ENCODE measurements at regions not wholly inside any gene's neighbourhood (a gene's known extent, or its start where the extent isn't known, plus 50 kb on each side); places are given as distances from the start of the nearest gene placed in this dataset.

DNA sequence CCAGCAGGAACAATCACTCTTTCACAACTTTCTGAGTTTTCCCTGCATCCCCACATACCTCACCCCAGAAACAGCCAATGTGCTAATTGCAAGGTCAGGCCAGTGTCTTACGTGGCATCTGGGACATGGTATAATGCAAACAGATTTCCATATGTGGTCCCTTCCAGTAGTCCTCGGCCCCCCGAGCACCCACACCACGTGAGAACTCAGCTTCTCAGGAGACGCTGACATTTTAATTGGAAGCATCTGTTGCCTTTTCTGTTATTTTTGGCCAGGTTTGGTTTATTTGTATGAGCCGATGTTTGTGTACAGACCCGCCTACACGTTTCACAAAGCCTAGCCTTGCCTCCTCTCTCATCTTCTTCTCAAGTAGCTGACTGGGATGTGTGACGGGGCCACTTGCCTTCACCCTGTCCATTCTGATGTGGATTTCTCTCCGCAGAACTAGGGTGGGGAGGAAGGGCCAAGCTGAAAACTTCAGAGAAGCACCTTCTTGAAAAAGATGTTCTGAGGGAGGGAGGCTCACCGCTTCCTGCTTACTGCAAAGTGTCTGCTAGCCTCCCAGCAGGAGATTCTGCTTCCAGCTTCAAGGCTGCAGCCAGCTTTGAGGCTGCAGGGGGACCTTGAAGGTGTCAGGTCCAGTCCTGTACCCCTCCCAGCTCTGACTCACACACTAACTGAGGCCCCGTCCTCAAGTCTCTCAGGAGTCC is 109.6 kb upstream of the SLC14A2 start:
- peak; percentile 89 for DNase-seq

DNA sequence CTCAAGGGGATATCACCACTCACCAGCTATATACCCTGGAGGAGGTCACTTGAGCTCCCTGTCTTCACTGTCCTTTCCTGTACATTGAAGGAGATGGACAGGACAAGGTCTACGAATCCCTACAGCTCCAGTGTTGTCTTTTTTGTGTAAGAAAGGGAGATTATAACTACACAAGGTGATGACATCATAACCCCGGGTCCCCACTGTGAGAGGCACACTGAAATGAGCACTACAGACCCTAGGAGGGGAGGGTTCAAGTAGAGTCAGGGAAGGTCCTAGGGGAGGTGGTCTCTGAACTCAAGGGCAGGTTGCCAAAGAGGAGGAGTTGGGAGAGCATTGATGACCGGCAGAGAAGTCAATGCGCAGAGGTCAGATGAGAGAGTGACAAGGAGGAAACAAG is 108.3 kb upstream of the SLC14A2 start:
- DNase-seq = no peak

GRCh38 chr18:45509535-45509934 is 105.7 kb upstream of the SLC14A2 start:
- DNase-seq = no peak

GRCh38 chr18:45510656-45511055 is 104.6 kb upstream of the SLC14A2 start:
- DNase-seq = no peak

DNA sequence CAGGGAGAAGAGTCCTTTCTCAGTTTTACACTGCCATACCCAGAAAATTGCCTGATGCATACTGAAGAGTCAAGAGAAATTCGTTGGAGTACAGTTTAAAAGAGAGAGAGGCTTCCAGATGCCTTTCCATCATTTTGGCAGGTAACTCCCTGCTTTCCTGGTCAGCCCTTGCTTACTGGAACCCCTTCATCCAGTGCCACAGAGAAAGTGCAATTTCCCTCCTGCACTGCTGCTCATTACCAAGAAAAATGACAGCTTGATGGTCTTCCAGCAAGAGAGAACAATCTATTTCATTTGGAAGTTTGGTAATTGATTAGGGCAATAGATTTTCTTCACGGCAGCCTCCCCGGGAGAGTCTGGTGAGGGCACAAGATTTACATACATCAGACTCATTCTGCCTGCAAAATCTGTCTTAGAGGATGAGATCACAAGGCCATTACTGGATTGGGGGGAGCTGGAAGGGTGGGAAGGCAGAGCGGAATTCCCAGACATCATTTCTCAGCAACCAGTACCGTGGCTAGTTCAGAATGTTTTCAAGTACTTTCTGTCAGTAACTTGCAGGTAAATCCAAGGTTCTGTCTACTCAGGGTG is 102.8 kb upstream of the SLC14A2 start:
- DNase-seq = no peak

GRCh38 chr18:45517181-45517741 is 98.0 kb upstream of the SLC14A2 start:
- DNase-seq = no peak

DNA sequence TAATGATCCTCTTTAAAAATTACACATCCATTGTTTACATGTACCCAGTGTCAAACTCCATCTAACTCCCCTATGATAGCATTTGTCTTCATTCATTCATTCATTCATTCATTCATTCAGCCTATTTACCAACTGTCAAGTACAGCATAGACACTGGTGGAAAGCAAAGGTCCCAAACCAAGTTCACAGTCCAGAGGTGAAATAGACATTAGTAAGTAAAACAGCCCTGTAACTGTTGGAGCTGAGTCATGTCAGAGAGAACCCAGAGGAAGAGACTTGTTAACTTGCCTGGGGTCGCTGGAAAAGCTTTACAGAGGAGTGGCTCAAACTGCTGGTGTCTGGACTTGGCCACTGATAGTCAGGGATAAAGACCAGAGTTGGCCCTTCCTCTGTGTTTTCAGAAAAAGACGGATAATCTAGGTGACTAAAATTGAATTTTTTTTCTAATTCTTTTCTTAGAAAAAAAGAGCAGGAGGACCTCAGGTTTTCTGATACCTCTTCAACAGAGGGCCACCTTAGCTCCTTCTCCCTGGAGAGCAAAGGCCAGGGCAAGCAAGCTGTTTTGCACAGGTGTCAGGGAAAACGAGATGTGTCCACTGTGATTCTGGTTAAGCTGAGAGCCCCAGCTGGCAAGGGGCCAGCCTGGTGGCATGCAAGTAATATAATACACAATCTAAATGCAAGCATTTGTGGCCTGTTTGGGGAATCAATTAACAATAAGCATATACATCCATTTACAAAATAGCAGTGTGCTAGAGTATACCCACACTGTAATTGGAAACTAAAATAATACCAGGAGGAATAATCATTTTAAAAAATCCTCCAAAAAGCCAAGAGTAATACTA is 96.7 kb upstream of the SLC14A2 start:
- DNase-seq = peak; percentile 89

DNA sequence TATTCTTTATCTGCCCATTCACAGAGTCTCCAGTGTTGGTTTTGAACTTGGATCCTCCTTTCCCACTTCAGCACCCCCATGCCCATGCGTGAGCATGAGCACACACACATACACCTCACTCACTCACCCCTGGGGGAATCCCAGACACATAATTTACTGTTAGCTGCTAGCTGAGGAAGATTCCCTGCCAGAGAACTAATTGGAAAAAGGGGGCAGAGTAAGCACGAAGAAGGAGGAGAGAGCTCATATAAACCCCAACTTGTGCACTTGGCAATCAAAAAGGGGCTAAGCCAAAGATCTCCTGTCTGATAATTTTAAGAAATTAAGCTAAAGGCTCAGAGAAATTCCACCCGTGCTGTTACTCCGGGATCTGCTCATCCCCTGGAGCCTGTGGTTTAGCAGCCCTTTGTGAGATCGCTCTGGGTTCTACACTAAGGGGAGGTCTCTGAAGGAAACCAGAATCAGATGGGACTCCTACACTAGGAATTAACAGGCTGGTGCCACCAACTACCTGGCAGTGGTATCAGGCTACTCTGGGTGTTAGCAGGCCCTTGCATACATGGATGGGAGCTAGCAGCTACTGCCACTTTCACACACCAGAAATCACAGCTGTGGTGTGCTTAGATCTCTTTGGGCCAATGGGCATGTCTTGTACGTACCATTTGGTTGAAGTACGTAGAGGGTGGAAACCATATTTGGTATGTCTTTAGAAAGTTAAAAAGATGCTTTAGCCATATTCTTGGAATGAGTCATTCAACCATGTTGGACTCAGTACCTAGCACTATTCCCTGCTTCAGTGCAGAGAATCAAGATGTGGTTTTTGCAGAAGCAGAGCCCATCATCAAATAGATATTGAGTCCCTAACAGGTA is 95.6 kb upstream of the SLC14A2 start:
- peak; percentile 72 for DNase-seq

GRCh38 chr18:45521136-45521535 is 94.1 kb upstream of the SLC14A2 start:
- DNase-seq = no peak

- no peak for DNase-seq
These were observed 93.5 kb upstream of the SLC14A2 start for GRCh38 chr18:45521777-45522176.

DNA sequence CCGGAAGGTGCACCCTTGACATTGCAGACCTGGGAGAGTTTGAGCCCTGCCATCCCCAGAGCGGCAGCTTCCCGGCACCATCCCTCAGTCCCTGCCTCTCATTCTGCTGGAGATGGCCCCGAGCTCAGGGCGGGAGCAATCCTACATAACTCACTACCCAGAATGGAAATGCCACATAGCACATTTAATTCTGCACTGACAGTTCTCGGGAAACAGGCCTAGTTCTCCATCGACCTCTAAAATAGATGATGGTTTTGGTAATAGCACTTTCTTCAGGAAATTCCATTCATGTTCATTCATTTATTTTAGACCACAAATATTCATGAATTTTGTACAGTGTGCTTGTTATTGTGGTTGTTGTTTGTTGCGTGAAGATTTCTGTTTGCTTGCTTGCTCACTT is 92.9 kb upstream of the SLC14A2 start:
- DNase-seq = no peak

DNA sequence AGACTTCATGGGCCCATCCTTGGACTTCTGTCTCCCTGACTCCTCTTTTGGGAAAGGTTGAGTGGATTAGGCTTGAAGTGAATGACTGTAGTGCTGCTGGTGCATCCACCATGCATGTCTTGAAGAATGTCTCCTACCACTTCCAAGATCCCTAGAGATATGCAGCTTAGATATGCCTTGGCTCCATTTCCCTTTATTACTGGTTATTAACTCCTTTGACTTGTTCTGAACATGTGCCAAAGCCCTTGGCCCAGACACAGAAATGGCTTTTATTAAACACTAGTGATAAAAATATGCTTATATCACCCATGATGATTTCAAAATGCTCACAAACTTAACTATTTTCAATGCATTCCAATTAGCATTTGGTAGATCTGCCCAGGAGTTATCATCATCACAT is 90.0 kb upstream of the SLC14A2 start:
- DNase-seq = no peak

DNA sequence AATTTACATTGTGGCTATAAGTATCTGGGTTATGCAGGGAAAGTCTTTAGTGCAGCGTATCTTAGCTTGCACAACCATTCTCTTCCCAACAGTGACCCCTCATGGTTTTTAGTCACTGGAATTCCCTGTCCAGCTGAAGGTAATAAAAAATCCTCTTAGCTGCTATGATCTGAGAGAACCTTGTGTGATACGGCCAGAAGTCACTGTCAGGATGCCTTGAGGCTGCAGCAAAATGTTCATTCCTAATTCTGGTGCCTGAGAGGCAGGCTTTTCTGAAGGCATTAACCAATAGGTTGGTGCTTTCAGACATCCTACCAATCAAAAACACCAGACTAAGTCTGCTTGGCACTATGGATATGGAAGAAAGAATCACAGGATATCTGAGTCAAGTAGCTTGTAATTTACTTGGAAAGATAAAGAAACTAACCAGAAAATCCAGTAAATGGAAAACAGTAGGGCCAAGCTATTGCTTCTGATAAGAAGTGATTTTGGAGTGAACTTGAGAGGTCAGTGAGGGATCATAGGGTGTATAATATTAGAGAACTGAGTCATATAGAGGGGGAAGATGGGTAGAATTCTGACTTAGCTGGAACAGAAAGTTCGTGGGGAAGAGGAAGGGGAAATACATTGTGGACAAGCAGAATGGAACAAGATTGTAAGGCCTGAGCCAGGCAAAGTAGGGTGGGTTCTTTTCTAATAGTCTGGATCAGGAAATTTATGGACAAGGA is 89.0 kb upstream of the SLC14A2 start:
- DNase-seq = peak; percentile 8

- DNase-seq = no peak
These were observed 87.4 kb upstream of the SLC14A2 start for GRCh38 chr18:45527891-45528290.

DNA sequence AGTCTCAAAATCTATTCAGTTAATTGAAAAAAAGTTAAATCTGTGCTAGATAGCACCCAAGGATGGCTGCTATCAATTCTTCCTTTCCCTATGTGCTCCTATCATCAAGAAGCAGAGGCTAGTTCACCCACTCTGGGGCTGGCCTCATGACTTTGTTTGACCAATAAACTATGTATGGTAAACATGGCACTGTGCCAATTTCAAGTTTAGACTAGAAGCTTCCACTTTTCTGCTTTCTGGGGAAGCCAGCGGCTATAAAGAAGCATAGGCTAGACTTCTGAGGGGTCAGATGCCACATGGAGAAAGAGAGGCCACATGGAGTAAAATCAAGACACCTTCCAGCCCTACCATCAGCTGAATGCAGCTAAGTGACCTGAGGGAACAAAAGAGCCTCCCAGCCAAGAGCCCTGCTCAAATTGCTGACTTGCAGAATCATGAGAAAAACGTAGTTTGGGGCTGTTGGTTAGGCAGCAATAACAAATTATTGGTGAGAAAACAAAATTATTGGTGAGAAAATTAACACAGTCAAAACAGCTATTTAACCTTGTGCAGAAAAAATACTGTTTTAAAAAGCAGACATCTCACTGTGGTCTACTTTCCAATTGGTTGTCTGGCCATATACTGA is 86.5 kb upstream of the SLC14A2 start:
- DNase-seq = no peak

- no peak for DNase-seq
These were observed 76.8 kb upstream of the SLC14A2 start for GRCh38 chr18:45538444-45538843.

GRCh38 chr18:45539491-45539891 is 75.8 kb upstream of the SLC14A2 start:
- no peak for DNase-seq

GRCh38 chr18:45540125-45540524 is 75.2 kb upstream of the SLC14A2 start:
- DNase-seq = no peak

- no peak for DNase-seq
These were observed 73.9 kb upstream of the SLC14A2 start for GRCh38 chr18:45541421-45541820.

DNA sequence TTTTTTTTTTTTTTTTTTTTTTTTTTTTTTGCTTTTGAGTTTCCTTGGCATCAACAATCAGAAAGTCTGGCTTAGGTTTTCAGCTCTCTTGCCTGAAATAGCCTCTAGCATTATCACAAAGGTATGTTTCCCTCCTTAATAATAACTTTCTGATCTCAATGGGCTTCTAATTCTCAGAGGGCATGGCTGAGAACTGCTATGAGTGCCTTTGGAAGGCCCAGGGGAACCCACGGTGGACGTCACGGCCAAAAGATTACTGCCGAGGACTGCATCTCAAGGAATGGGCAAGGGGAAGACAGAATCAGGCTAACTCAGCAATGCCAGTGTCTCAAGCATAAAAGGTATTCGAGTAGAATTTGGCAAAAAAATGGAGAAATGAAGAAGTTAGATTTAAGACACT is 73.2 kb upstream of the SLC14A2 start:
- no peak for DNase-seq

GRCh38 chr18:45547910-45548309 is 67.4 kb upstream of the SLC14A2 start:
- DNase-seq = no peak

- no peak for DNase-seq
These were observed 66.7 kb upstream of the SLC14A2 start for GRCh38 chr18:45548614-45549013.

Data from NCI-H2171 treated with DMSO at 0.1 percent for 48 hours (cell line).